ENCODE measurements at regions not wholly inside any gene's neighbourhood (a gene's known extent, or its start where the extent isn't known, plus 50 kb on each side); places are given as distances from the start of the nearest gene placed in this dataset.

- TF ChIP-seq POLR2A (IDR thresholded peaks at IDR 0.05) (no peak), CTCF (IDR thresholded peaks at IDR 0.05 in 4 of 5, conservative IDR thresholded peaks at IDR 0.05 in 1 of 5) (no peak)
Measured at GRCh38 chr9:73444821-73445220, 293.2 kb downstream of the ANXA1 start.

All from gastrocnemius medialis (tissue), 4 donors.